SK-N-SH (cell line): ENCODE measurements at regions not wholly inside any gene's neighbourhood (a gene's known extent, or its start where the extent isn't known, plus 50 kb on each side); places are given as distances from the start of the nearest gene placed in this dataset.

Source experiments
- CHD2 ChIP-seq: fragments of 150-350 bp; IDR thresholded peaks from 2 replicates; pipeline ENCODE4 v1.6.1; 2018; ENCODE audit warnings: low read length; ENCODE audit not compliant: partially characterized antibody
- CTCF ChIP-seq: fragments of 200-600 bp; sonication (generic); IDR thresholded peaks from 2 replicates; pipeline ENCODE4 v1.6.1; 2017; ENCODE audit warnings: antibody characterized with exemption, mild to moderate bottlenecking, moderate library complexity
- GABPA ChIP-seq: IDR thresholded peaks from 2 replicates; pipeline ENCODE4 v1.4.0; 2012; ENCODE audit warnings: low read depth, mild to moderate bottlenecking
- POLR2AphosphoS5 ChIP-seq: IDR thresholded peaks from 2 replicates; pipeline ENCODE4 v1.6.1; 2012; ENCODE audit warnings: low read depth, low read length
- SIN3A ChIP-seq: IDR thresholded peaks from 2 replicates; pipeline ENCODE4 v1.6.1; 2012; ENCODE audit warnings: low read depth, mild to moderate bottlenecking, low read length, moderate library complexity, borderline replicate concordance

GRCh38 chr2:18378020-18378653, 182.3 kb downstream of the RDH14 start:
- no peak for TF ChIP-seq CHD2
- peak; percentile 98 for TF ChIP-seq CTCF
- no peak for TF ChIP-seq SIN3A
- TF ChIP-seq POLR2AphosphoS5: no peak
- TF ChIP-seq GABPA: no peak
